GM21723 (cell line): ENCODE measurements at regions not wholly inside any gene's neighbourhood (a gene's known extent, or its start where the extent isn't known, plus 50 kb on each side); places are given as distances from the start of the nearest gene placed in this dataset.

ENCODE experiments used
- ATAC-seq: cut with Tn5 transposase; IDR thresholded peaks from one replicate; pipeline ENCODE4 v1.9.1; 2021; ENCODE audit warnings: mild to moderate bottlenecking, moderate library complexity; ENCODE audit not compliant: unreplicated experiment

- no peak for ATAC-seq
Measured at GRCh38 chr20:22781869-22782268, 197.5 kb upstream of the FOXA2 start.

- ATAC-seq, result no peak
Measured at GRCh38 chr20:22789676-22790075, 205.3 kb upstream of the FOXA2 start.

DNA sequence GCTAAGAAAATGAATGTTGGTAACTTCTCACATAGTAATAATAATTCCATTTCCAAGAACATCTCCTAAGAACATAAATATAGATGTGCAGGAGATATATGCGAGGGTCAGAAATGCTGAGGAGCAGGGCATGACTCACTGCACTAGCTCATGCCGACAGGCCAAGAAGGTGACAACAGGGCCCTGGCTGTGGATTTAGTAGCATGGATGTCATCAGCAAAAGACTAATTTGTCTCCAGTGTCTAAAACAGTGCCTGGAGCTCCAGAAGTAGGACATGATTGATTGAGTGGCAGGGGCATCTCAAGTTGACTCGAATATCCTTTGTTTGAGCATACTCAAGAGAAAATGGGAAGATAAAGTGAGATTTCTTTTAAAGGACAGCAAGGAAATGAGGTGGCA lies 207.0 kb upstream of the FOXA2 start:
- no peak for ATAC-seq

- no peak for ATAC-seq
Measured at GRCh38 chr20:22791877-22792525, 207.6 kb upstream of the FOXA2 start.

GRCh38 chr20:22794200-22794599 lies 209.8 kb upstream of the FOXA2 start:
- ATAC-seq, result no peak

DNA sequence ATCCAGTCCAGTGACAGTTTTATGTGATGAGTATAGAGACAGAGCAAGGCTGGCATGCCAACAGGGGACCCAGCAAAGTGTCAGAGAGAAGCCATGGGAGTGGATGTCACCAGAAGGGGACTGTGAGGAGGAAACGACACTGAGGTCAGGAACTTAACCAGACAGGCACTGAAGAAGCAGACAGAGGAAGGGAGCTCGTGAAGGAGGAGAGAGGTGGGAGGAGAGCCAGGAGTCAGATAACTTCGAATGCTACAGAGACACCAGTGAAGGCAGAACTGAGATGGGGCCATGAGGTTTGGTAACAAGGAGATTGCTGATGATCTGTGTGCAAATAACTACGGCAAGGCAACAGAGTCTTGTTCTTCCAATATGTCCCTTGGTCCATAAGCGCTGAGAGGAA lies 211.1 kb upstream of the FOXA2 start:
- no peak for ATAC-seq

- no peak for ATAC-seq
Measured at GRCh38 chr20:22795871-22796270, 211.5 kb upstream of the FOXA2 start.

DNA sequence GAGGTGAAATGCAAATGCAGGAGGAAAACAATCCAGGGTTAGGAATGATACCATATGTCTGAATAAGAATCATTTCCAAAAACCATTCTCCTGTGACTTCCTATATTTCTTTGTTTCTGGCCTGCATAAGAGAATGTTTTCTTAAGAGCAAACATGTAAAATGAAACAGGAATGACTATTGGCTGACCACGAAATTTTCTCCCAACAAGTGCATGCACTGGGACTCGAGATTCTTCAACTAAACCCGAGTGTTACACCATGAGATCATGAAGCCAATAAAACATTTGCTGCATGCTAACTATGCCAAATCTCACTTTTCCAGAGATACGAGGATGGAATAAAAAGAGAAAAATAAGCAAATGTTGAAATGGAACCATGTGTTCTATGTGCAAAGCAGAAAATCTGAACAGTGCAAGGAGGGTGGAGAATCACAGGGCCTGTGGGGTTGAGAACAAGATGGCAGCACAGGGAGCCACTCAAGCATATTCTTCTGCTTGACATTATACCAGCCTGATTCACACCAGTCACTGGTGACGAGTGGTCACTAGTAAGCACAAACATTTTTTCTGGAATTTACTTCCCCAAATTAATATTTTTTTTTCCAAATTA lies 212.2 kb upstream of the FOXA2 start:
- ATAC-seq, result no peak

DNA sequence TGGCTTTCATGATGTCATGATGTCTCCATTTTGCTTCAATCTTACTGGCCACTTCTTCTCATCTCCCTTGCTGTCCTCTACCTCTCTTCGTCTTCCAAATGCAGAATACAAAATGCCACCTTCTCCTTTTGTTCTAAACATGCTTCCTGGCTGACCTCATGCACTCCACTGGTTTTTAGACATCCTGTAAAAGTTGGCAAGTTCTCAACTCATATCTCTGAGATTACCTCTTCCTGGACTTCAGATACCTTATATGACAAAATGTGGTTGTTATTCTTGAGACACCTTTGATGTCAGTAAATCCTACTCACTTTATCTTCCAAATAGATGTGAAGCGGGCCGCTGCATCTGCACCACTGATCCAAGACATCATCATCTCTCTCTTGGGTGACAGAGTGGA lies 212.7 kb upstream of the FOXA2 start:
- ATAC-seq, result no peak

GRCh38 chr20:22799687-22800086 lies 215.3 kb upstream of the FOXA2 start:
- no peak for ATAC-seq

DNA sequence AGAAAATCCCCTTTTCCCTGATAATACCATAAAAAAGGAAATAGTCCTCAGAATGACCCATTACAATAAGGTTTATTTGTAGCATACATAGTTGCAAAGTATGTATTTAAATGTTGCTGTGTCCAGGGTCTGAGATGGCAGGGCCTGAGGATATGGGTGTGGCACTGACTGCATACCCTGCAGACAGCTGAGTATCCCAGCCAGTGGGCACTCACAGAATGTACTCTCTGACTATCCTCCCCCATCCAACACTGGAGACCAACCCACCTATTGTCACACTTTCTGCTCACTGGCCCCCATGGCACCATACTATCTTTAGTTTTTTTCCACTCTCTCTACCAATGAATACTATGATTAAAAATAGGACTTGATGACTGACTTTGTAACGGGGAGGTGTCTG lies 215.8 kb upstream of the FOXA2 start:
- no peak for ATAC-seq

- no peak for ATAC-seq
Measured at GRCh38 chr20:22801528-22801927, 217.2 kb upstream of the FOXA2 start.

DNA sequence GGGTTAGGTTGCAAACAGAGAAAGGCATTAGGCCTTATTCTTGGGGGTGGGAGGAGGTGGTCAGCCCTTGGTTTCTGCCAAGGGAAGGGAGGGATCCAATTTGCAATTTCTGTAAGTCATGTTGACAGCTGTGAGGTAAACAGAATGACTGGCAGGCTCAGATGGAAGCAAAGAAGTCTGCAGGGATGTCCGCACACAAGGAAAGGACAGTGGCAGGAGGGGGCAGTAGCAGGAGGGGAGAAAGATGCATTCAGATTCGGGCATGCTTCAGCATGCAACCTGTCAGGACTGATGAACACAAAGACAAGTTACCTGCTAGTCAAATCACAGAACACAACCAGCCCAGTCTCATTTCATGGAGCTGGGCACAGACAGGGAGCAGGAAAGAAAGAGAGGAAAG lies 217.9 kb upstream of the FOXA2 start:
- ATAC-seq, result no peak

GRCh38 chr20:22805219-22805618 lies 220.8 kb upstream of the FOXA2 start:
- ATAC-seq, result no peak

GRCh38 chr20:22805996-22806395 lies 221.6 kb upstream of the FOXA2 start:
- ATAC-seq, result no peak

- ATAC-seq, result no peak
Measured at GRCh38 chr20:22807045-22807444, 222.7 kb upstream of the FOXA2 start.

- no peak for ATAC-seq
Measured at GRCh38 chr20:22807646-22808244, 223.4 kb upstream of the FOXA2 start.

GRCh38 chr20:22808628-22809027 lies 224.3 kb upstream of the FOXA2 start:
- no peak for ATAC-seq

GRCh38 chr20:22810030-22810429 lies 225.1 kb upstream of the SSTR4 start:
- no peak for ATAC-seq

DNA sequence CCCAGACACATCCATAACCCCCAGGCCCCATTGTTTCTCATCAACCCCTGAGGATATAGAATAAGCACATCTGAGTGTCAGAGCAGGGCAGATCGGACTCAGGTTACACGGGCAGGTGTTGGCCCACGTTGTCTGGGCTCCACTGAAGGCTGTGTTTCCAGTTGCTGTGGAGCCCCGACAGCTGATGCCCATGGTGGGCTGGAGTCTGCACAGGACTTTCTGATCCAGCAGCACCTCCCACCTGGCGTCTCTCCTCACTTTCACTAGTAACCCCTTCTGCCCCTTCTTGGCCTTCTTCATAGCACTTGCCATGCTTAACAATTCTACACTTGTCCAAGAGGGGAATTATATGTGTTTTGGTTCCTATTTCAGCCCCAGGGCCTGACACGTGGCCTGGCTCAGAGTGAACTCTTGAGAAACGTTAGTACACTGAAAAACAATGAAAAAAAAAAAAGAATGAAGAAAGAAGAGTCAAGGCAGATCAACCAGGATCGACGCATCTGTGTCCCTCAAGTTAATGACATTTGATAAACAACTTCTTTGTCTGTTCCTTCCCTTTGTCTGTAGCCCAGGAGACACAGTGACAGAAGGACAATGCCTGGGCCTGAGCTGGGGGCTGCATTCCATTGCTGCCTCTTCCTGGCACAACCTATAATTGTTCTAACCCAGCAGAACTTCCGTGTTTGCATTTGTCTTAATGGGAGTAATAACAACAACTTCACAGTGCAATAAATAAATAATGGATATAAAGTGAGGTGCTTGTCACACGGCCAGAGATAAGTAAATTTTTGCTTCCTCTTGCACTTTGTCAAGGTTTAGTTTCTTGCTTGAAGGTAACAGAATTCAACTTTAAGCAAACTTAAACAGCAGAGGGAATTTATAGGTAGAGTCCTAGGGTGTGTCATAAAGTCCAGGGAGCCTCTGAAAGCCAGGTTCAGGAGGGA lies 224.2 kb upstream of the SSTR4 start:
- ATAC-seq, result no peak

- no peak for ATAC-seq
Measured at GRCh38 chr20:22814471-22815205, 220.5 kb upstream of the SSTR4 start.
